ENCODE measurements at regions not wholly inside any gene's neighbourhood (a gene's known extent, or its start where the extent isn't known, plus 50 kb on each side); places are given as distances from the start of the nearest gene placed in this dataset.

GRCh38 chr20:62587757-62588402 lies 54.4 kb upstream of the SLCO4A1 start:
- Histone ChIP-seq H3K36me3 (ENCODE audit: insufficient read depth, low read length) (no peaks in the 10 kb centered on the region), H3K27me3 (ENCODE audit: insufficient read depth, low read length, poor library complexity, severe bottlenecking) (no peaks in the 10 kb centered on the region), H3K79me2 (ENCODE audit: insufficient read depth, low read length) (no peaks in the 10 kb centered on the region), H3F3A (ENCODE audit: low read depth) (no peaks in the 10 kb centered on the region), H3K4me3 (ENCODE audit: low read length, poor library complexity, severe bottlenecking) (no peak overlapping the region), H3K4me2 (ENCODE audit: low read depth, low read length, poor library complexity, severe bottlenecking) (no peak overlapping the region), H3K9me2 (replicated peaks; ENCODE audit: low read depth, low read length) (no peaks in the 10 kb centered on the region), H3K9ac (ENCODE audit: low read depth, low read length, poor library complexity, severe bottlenecking) (no peak overlapping the region), H4K20me1 (ENCODE audit: insufficient read depth, low read length, poor library complexity, severe bottlenecking) (no peaks in the 10 kb centered on the region), H3K4me1 (ENCODE audit: insufficient read depth, low read length, poor library complexity, severe bottlenecking) (no peaks in the 10 kb centered on the region), H2AFZ (ENCODE audit: low read length) (no peak overlapping the region), H3K9me3 (ENCODE audit: insufficient read depth, low read depth, low read length) (no peaks in the 10 kb centered on the region)
- TF ChIP-seq CTCF (conservative IDR thresholded peaks at IDR 0.05; ENCODE audit: low read length) = no peak
- no peak for TF ChIP-seq EZH2phosphoT487 (IDR thresholded peaks at IDR 0.05; ENCODE audit: borderline replicate concordance)

- Histone ChIP-seq H3K9ac (ENCODE audit: low read depth, low read length, poor library complexity, severe bottlenecking) (no peak overlapping the region), H3F3A (ENCODE audit: low read depth) (no peaks in the 10 kb centered on the region), H4K20me1 (ENCODE audit: insufficient read depth, low read length, poor library complexity, severe bottlenecking) (no peaks in the 10 kb centered on the region), H3K36me3 (ENCODE audit: insufficient read depth, low read length) (no peaks in the 10 kb centered on the region), H3K79me2 (ENCODE audit: insufficient read depth, low read length) (no peaks in the 10 kb centered on the region), H3K9me2 (replicated peaks; ENCODE audit: low read depth, low read length) (no peaks in the 10 kb centered on the region), H2AFZ (ENCODE audit: low read length) (no peak overlapping the region), H3K4me1 (ENCODE audit: insufficient read depth, low read length, poor library complexity, severe bottlenecking) (no peaks in the 10 kb centered on the region), H3K4me2 (ENCODE audit: low read depth, low read length, poor library complexity, severe bottlenecking) (no peak overlapping the region), H3K27me3 (ENCODE audit: insufficient read depth, low read length, poor library complexity, severe bottlenecking) (no peaks in the 10 kb centered on the region), H3K4me3 (ENCODE audit: low read length, poor library complexity, severe bottlenecking) (no peak overlapping the region), H3K9me3 (ENCODE audit: insufficient read depth, low read depth, low read length) (no peaks in the 10 kb centered on the region)
- TF ChIP-seq EZH2phosphoT487 (IDR thresholded peaks at IDR 0.05; ENCODE audit: borderline replicate concordance) (no peak), CTCF (conservative IDR thresholded peaks at IDR 0.05; ENCODE audit: low read length) (no peak)
These were observed 53.7 kb upstream of the SLCO4A1 start for GRCh38 chr20:62588458-62589149.

- Histone ChIP-seq H3K4me2 (ENCODE audit: low read depth, low read length, poor library complexity, severe bottlenecking) (no peak overlapping the region), H2AFZ (ENCODE audit: low read length) (no peak overlapping the region), H3K79me2 (ENCODE audit: insufficient read depth, low read length) (no peaks in the 10 kb centered on the region), H4K20me1 (ENCODE audit: insufficient read depth, low read length, poor library complexity, severe bottlenecking) (no peaks in the 10 kb centered on the region), H3K36me3 (ENCODE audit: insufficient read depth, low read length) (no peaks in the 10 kb centered on the region), H3K9me3 (ENCODE audit: insufficient read depth, low read depth, low read length) (no peaks in the 10 kb centered on the region), H3K9me2 (replicated peaks; ENCODE audit: low read depth, low read length) (no peaks in the 10 kb centered on the region), H3K4me3 (ENCODE audit: low read length, poor library complexity, severe bottlenecking) (no peak overlapping the region), H3K9ac (ENCODE audit: low read depth, low read length, poor library complexity, severe bottlenecking) (no peak overlapping the region), H3K4me1 (ENCODE audit: insufficient read depth, low read length, poor library complexity, severe bottlenecking) (no peaks in the 10 kb centered on the region), H3F3A (ENCODE audit: low read depth) (no peaks in the 10 kb centered on the region), H3K27me3 (ENCODE audit: insufficient read depth, low read length, poor library complexity, severe bottlenecking) (no peaks in the 10 kb centered on the region)
- TF ChIP-seq CTCF (conservative IDR thresholded peaks at IDR 0.05; ENCODE audit: low read length) (no peak), EZH2phosphoT487 (IDR thresholded peaks at IDR 0.05; ENCODE audit: borderline replicate concordance) (no peak)
These were observed 53.2 kb upstream of the SLCO4A1 start for GRCh38 chr20:62589150-62589498.
